Adrenal gland (tissue), 9 donors: ENCODE measurements at regions not wholly inside any gene's neighbourhood (a gene's known extent, or its start where the extent isn't known, plus 50 kb on each side); places are given as distances from the start of the nearest gene placed in this dataset.

Experiments
- DNase-seq, 7 donors: peaks; one replicate each; pipeline ENCODE4 v3.0.0-alpha.2; 2019 to 2020
- H3K27ac ChIP-seq, 5 donors: fragments of 200-600 bp; sonication (generic) in 4 of 5; 1 replicate in 3 of 5; 2 replicates in 2 of 5; pipeline versions ENCODE4 v1.5.1 to v1.8.0; 2016 to 2020; ENCODE audit warnings: mild to moderate bottlenecking in 1 of 5
- H3K27me3 ChIP-seq: fragments of 200-600 bp; 2 replicates; pipeline ENCODE4 v1.8.0; 2021
- H3K36me3 ChIP-seq, 2 donors: fragments of 200-600 bp; replicated peaks in 1 of 2; 1 replicate in 1 of 2; 2 replicates in 1 of 2; pipeline versions ENCODE4 v1.5.1 to v1.8.0; 2018 to 2022
- H3K4me1 ChIP-seq, 2 donors: fragments of 200-600 bp; replicated peaks in 1 of 2; 1 replicate in 1 of 2; 2 replicates in 1 of 2; pipeline versions ENCODE4 v1.5.1 to v1.8.0; 2018 to 2021
- H3K4me3 ChIP-seq, 4 donors: fragments of 200-600 bp; sonication (generic) in 3 of 4; one replicate each; pipeline ENCODE4 v1.5.1; 2016 to 2018
- H3K9me3 ChIP-seq, 3 donors: fragments of 200-600 bp; sonication (generic) in 1 of 3; replicated peaks in 1 of 3; 1 replicate in 2 of 3; 2 replicates in 1 of 3; pipeline versions ENCODE4 v1.5.1 to v1.8.0; 2016 to 2021
- CTCF ChIP-seq, 6 experiments: fragments of 450-650 bp in 4 of 6; fragments of 200-600 bp in 2 of 6; sonication (generic) in 1 of 6; IDR thresholded peaks; 1 replicate in 5 of 6; 2 replicates in 1 of 6; pipeline versions ENCODE4 v1.5.1 to v1.8.0; 2016 to 2021; ENCODE audit warnings: antibody characterized with exemption in 6 of 6, mild to moderate bottlenecking in 2 of 6, moderate library complexity in 1 of 6
- POLR2A ChIP-seq, 2 donors: fragments of 450-650 bp; IDR thresholded peaks; one replicate each; pipeline ENCODE4 v1.6.1; 2017; ENCODE audit warnings: antibody characterized with exemption in 2 of 2, mild to moderate bottlenecking in 2 of 2, moderate library complexity in 1 of 2
- WGBS, 4 donors: extraction: QIAGEN DNeasy Blood & Tissue Kit in 2 of 4; methylation state at CpG; one replicate each; pipeline versions ENCODE4 v1.1.5 to v1.1.7; 2013 to 2017; 5-methylcytosine and 5-hydroxymethylcytosine counted together
- intact Hi-C, 2 donors: fragments of 100-400 bp; cut with DNase I; formaldehyde crosslinking; loops; one replicate each; pipeline versions ENCODE4 v1.14.1 to v1.15.0; 2022 to 2023
- donor health status: healthy with polysubstance abuse.
- donor health status: Bipolar disorder and iron deficiency.
- donor health status: DM: yes; HTN: yes; CAD: no.
- donor health status: DM: no; HTN: no; CAD: no.
- donor health status: DM: no; HTN: no; CAD: no.

GRCh38 chr4:155532373-155533085 lies 134.1 kb upstream of the GUCY1A1 start:
- H3K27ac ChIP-seq = no peak overlapping the region
- DNase-seq = no peak
- intact Hi-C loops = no loop called here
- peaks cover 0 to 6% (median 0%) of the 10 kb centered on the region in 3 donors for H3K9me3 ChIP-seq
- TF ChIP-seq POLR2A (IDR thresholded peaks at IDR 0.05) (no peak), CTCF (IDR thresholded peaks at IDR 0.05) (no peak)
- H3K27me3 ChIP-seq = no peaks in the 10 kb centered on the region
- no peaks in the 10 kb centered on the region for H3K4me1 ChIP-seq
- no peak overlapping the region for H3K4me3 ChIP-seq
- no peaks in the 10 kb centered on the region for H3K36me3 ChIP-seq
- WGBS, 4 donors = 51 to 62% (median 55%) methylated on average over 5 of the region's 5 CpGs

GRCh38 chr4:155530857-155531256 lies 135.8 kb upstream of the GUCY1A1 start:
- no peak for DNase-seq
- no peaks in the 10 kb centered on the region for H3K4me1 ChIP-seq
- H3K9me3 ChIP-seq = peaks cover 0 to 6% (median 0%) of the 10 kb centered on the region in 3 donors
- H3K27me3 ChIP-seq = no peaks in the 10 kb centered on the region
- intact Hi-C loops = no loop called here
- no peak overlapping the region for H3K4me3 ChIP-seq
- H3K27ac ChIP-seq = no peak overlapping the region
- TF ChIP-seq CTCF (IDR thresholded peaks at IDR 0.05) (no peak), POLR2A (IDR thresholded peaks at IDR 0.05) (no peak)
- 75 to 85% (median 79%) methylated on average over 5 of the region's 5 CpGs for WGBS, 4 donors
- no peaks in the 10 kb centered on the region for H3K36me3 ChIP-seq

DNA sequence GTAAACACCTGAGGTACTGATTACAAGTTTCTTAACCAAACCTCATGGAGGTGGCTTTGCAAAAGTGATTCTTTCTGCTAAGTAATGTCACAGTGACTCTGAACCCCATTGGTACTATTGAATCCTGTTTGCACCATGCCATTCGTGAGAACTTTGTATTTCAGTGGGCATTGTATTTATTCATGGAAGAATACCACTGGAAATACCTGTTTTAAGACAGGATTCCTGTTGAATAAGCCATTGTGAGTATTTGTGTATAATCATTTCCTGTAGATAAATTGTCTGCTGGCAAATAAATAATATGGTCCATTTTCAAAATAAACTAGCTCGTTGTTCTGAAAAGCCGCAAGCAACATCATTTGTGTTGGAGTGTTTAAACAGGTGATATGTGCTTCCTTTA lies 136.4 kb upstream of the GUCY1A1 start:
- Histone ChIP-seq H3K27ac (no peak overlapping the region), H3K36me3 (no peaks in the 10 kb centered on the region), H3K4me3 (no peak overlapping the region), H3K27me3 (no peaks in the 10 kb centered on the region), H3K4me1 (no peaks in the 10 kb centered on the region), H3K9me3 (peaks cover 0 to 6% (median 0%) of the 10 kb centered on the region in 3 donors)
- intact Hi-C loops = no loop called here
- WGBS, 4 donors = 60 to 67% (median 63%) methylated on average over 3 of the region's 3 CpGs
- no peak for TF ChIP-seq POLR2A (IDR thresholded peaks at IDR 0.05)
- no peak for TF ChIP-seq CTCF (IDR thresholded peaks at IDR 0.05)
- DNase-seq = no peak

DNA sequence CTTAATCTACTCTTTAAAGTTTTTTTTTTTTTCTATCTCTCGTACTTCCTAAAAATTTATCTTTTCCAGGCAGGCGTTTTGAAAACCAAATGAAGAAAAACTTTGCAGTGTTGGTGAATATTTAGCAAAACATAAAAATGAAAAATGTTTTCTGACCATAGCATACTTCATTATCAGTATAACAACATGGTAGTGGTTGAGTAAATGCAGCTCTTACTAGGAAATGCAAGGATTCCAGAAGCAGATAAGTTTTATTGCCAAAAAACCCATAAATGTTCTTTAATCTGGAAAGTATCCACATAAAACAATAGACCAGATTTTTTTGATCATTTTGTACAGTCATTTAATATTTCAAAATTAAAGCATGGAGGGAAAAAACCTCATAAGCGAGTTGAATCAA lies 136.9 kb upstream of the GUCY1A1 start:
- Histone ChIP-seq H3K9me3 (peaks cover 0 to 6% (median 0%) of the 10 kb centered on the region in 3 donors), H3K36me3 (no peaks in the 10 kb centered on the region), H3K4me1 (no peaks in the 10 kb centered on the region), H3K27ac (no peak overlapping the region), H3K27me3 (no peaks in the 10 kb centered on the region), H3K4me3 (no peak overlapping the region)
- TF ChIP-seq POLR2A (IDR thresholded peaks at IDR 0.05) = no peak
- TF ChIP-seq CTCF (IDR thresholded peaks at IDR 0.05) = no peak
- DNase-seq = no peak
- 43 to 51% (median 47%) methylated on average over 3 of the region's 3 CpGs for whole genome bisulfite sequencing, 4 donors
- intact Hi-C loops = no loop called here
